ENCODE measurements at regions not wholly inside any gene's neighbourhood (a gene's known extent, or its start where the extent isn't known, plus 50 kb on each side); places are given as distances from the start of the nearest gene placed in this dataset.

- FAIRE-seq (no peak), DNase-seq (no peak)
- intact Hi-C loops (cut with DNase I), result no loop called here
- Histone ChIP-seq H3K4me1 (ENCODE audit: control insufficient read depth in 2 of 3, insufficient read depth in 2 of 3, low read depth in 1 of 3, low read length in 3 of 3) (no peaks in the 10 kb centered on the region), H3K27ac (ENCODE audit: low read depth in 2 of 2, low read length in 2 of 2) (no peak overlapping the region), H3K27me3 (ENCODE audit: control insufficient read depth, insufficient read depth, low read length) (no peaks in the 10 kb centered on the region), H3K36me3 (ENCODE audit: control insufficient read depth in 2 of 3, insufficient read depth in 3 of 3, low read length in 3 of 3) (no peaks in the 10 kb centered on the region), H3K9ac (ENCODE audit: low read length in 3 of 3) (no peak overlapping the region), H3K4me3 (ENCODE audit: low read length in 3 of 3) (no peak overlapping the region), H3K9me3 (ENCODE audit: control insufficient read depth in 2 of 3, insufficient read depth in 1 of 3, low read length in 3 of 3) (no peaks in the 10 kb centered on the region)
- no peak for TF ChIP-seq CTCF (IDR thresholded peaks at IDR 0.05; ENCODE audit: borderline replicate concordance, extremely low read depth, insufficient read depth)
These were observed 82.8 kb upstream of the CAMK2D start for GRCh38 chr4:113844369-113844768.

- H3K27me3 ChIP-seq (ENCODE audit: control insufficient read depth, insufficient read depth, low read length), result no peaks in the 10 kb centered on the region
- DNase-seq (no peak), FAIRE-seq (no peak)
- intact Hi-C loops (cut with DNase I), result no loop called here
- no peaks in the 10 kb centered on the region for H3K36me3 ChIP-seq (ENCODE audit: control insufficient read depth in 2 of 3, insufficient read depth in 3 of 3, low read length in 3 of 3)
- TF ChIP-seq CTCF (IDR thresholded peaks at IDR 0.05; ENCODE audit: borderline replicate concordance, extremely low read depth, insufficient read depth), result no peak
- H3K27ac ChIP-seq (ENCODE audit: low read depth in 2 of 2, low read length in 2 of 2), result no peak overlapping the region
- no peaks in the 10 kb centered on the region for H3K9me3 ChIP-seq (ENCODE audit: control insufficient read depth in 2 of 3, insufficient read depth in 1 of 3, low read length in 3 of 3)
- H3K4me3 ChIP-seq (ENCODE audit: low read length in 3 of 3), result no peak overlapping the region
- H3K9ac ChIP-seq (ENCODE audit: low read length in 3 of 3), result no peak overlapping the region
- no peaks in the 10 kb centered on the region for H3K4me1 ChIP-seq (ENCODE audit: control insufficient read depth in 2 of 3, insufficient read depth in 2 of 3, low read depth in 1 of 3, low read length in 3 of 3)
These were observed 79.3 kb upstream of the CAMK2D start for GRCh38 chr4:113840861-113841260.

GRCh38 chr4:113838460-113838859 lies 76.9 kb upstream of the CAMK2D start:
- no peaks in the 10 kb centered on the region for H3K4me1 ChIP-seq (ENCODE audit: control insufficient read depth in 2 of 3, insufficient read depth in 2 of 3, low read depth in 1 of 3, low read length in 3 of 3)
- intact Hi-C loops (cut with DNase I), result no loop called here
- H3K36me3 ChIP-seq (ENCODE audit: control insufficient read depth in 2 of 3, insufficient read depth in 3 of 3, low read length in 3 of 3), result no peaks in the 10 kb centered on the region
- H3K27me3 ChIP-seq (ENCODE audit: control insufficient read depth, insufficient read depth, low read length), result no peaks in the 10 kb centered on the region
- FAIRE-seq (no peak), DNase-seq (no peak)
- no peak overlapping the region for H3K4me3 ChIP-seq (ENCODE audit: low read length in 3 of 3)
- no peak overlapping the region for H3K27ac ChIP-seq (ENCODE audit: low read depth in 2 of 2, low read length in 2 of 2)
- no peak overlapping the region for H3K9ac ChIP-seq (ENCODE audit: low read length in 3 of 3)
- no peaks in the 10 kb centered on the region for H3K9me3 ChIP-seq (ENCODE audit: control insufficient read depth in 2 of 3, insufficient read depth in 1 of 3, low read length in 3 of 3)
- no peak for TF ChIP-seq CTCF (IDR thresholded peaks at IDR 0.05; ENCODE audit: borderline replicate concordance, extremely low read depth, insufficient read depth)

GRCh38 chr4:113837397-113837796 lies 75.9 kb upstream of the CAMK2D start:
- Histone ChIP-seq H3K9me3 (ENCODE audit: control insufficient read depth in 2 of 3, insufficient read depth in 1 of 3, low read length in 3 of 3) (no peaks in the 10 kb centered on the region), H3K27me3 (ENCODE audit: control insufficient read depth, insufficient read depth, low read length) (no peaks in the 10 kb centered on the region), H3K9ac (ENCODE audit: low read length in 3 of 3) (no peak overlapping the region), H3K36me3 (ENCODE audit: control insufficient read depth in 2 of 3, insufficient read depth in 3 of 3, low read length in 3 of 3) (no peaks in the 10 kb centered on the region), H3K4me3 (ENCODE audit: low read length in 3 of 3) (no peak overlapping the region), H3K4me1 (ENCODE audit: control insufficient read depth in 2 of 3, insufficient read depth in 2 of 3, low read depth in 1 of 3, low read length in 3 of 3) (no peaks in the 10 kb centered on the region), H3K27ac (ENCODE audit: low read depth in 2 of 2, low read length in 2 of 2) (no peak overlapping the region)
- DNase-seq, result no peak
- intact Hi-C loops (cut with DNase I), result no loop called here
- no peak for FAIRE-seq
- TF ChIP-seq CTCF (IDR thresholded peaks at IDR 0.05; ENCODE audit: borderline replicate concordance, extremely low read depth, insufficient read depth), result no peak

Measured in kidney (tissue), 13 donors.